GM23248 (cell line): ENCODE measurements at regions not wholly inside any gene's neighbourhood (a gene's known extent, or its start where the extent isn't known, plus 50 kb on each side); places are given as distances from the start of the nearest gene placed in this dataset.

Source experiments
- DNase-seq: peaks from one replicate; pipeline ENCODE4 v3.0.0-alpha.2; 2015
- H2AFZ ChIP-seq: fragments of 200-600 bp; sonication (generic); 2 replicates; pipeline ENCODE4 v1.6.1; 2016; ENCODE audit warnings: antibody characterized with exemption
- H3F3A ChIP-seq: fragments of 200-600 bp; sonication (generic); 2 replicates; pipeline ENCODE4 v1.6.1; 2016; ENCODE audit warnings: mild to moderate bottlenecking, antibody characterized with exemption, mixed run types; ENCODE audit not compliant: insufficient read depth
- H3K27ac ChIP-seq: fragments of 200-600 bp; sonication (generic); 2 replicates; pipeline ENCODE4 v1.5.1; 2016; ENCODE audit warnings: mild to moderate bottlenecking
- H3K27me3 ChIP-seq: fragments of 200-600 bp; sonication (generic); replicated peaks from 2 replicates; pipeline ENCODE4 v1.6.1; 2016; ENCODE audit warnings: mild to moderate bottlenecking; ENCODE audit not compliant: insufficient read depth
- H3K36me3 ChIP-seq: fragments of 200-600 bp; sonication (generic); 2 replicates; pipeline ENCODE4 v1.6.1; 2016; ENCODE audit warnings: low read depth, mild to moderate bottlenecking
- H3K4me1 ChIP-seq: fragments of 200-600 bp; sonication (generic); 2 replicates; pipeline ENCODE4 v1.6.1; 2016; ENCODE audit warnings: mild to moderate bottlenecking; ENCODE audit not compliant: insufficient read depth
- H3K4me2 ChIP-seq: fragments of 200-600 bp; sonication (generic); one replicate; pipeline ENCODE4 v1.6.1; 2016; ENCODE audit warnings: mild to moderate bottlenecking; ENCODE audit not compliant: unreplicated experiment
- H3K4me3 ChIP-seq: fragments of 200-600 bp; sonication (generic); 2 replicates; pipeline ENCODE4 v1.5.1; 2016; ENCODE audit warnings: mild to moderate bottlenecking
- H3K79me2 ChIP-seq: fragments of 200-600 bp; sonication (generic); 2 replicates; pipeline ENCODE4 v1.6.1; 2016; ENCODE audit warnings: mild to moderate bottlenecking; ENCODE audit not compliant: insufficient read depth
- H3K9ac ChIP-seq: fragments of 200-600 bp; sonication (generic); 2 replicates; pipeline ENCODE4 v1.6.1; 2016; ENCODE audit warnings: mild to moderate bottlenecking
- H3K9me2 ChIP-seq: fragments of 200-600 bp; sonication (generic); 2 replicates; pipeline ENCODE4 v1.6.1; 2016; ENCODE audit warnings: mixed run types, mild to moderate bottlenecking, moderate library complexity; ENCODE audit not compliant: insufficient read depth
- H3K9me3 ChIP-seq: fragments of 200-600 bp; sonication (generic); one replicate; pipeline ENCODE4 v1.6.1; 2017; ENCODE audit warnings: low read depth
- H4K20me1 ChIP-seq: fragments of 200-600 bp; sonication (generic); 2 replicates; pipeline ENCODE4 v1.6.0; 2016; ENCODE audit not compliant: insufficient read depth
- EZH2 ChIP-seq: fragments of 200-600 bp; sonication (generic); IDR thresholded peaks from 2 replicates; pipeline ENCODE4 v1.6.1; 2018; ENCODE audit warnings: antibody characterized with exemption, mild to moderate bottlenecking; ENCODE audit not compliant: insufficient read depth, poor library complexity, severe bottlenecking
- EZH2phosphoT487 ChIP-seq: fragments of 200-600 bp; sonication (generic); IDR thresholded peaks from 2 replicates; pipeline ENCODE4 v1.6.1; 2018; ENCODE audit warnings: antibody characterized with exemption, moderate library complexity, mild to moderate bottlenecking, low read depth; ENCODE audit not compliant: insufficient read depth
- WGBS, 2 experiments: methylation state at CpG; one replicate each; pipeline ENCODE4 v1.1.6; 2015 to 2017; ENCODE audit warnings: low lambda C conversion rate in 2 of 2, low coverage in 1 of 2; ENCODE audit errors: missing lambda C conversion rate in 2 of 2; 5-methylcytosine and 5-hydroxymethylcytosine counted together
- in situ Hi-C: fragments of 300-500 bp; cut with MboI; formaldehyde crosslinking; loops from 2 replicates; pipeline ENCODE4 v1.15.0; 2020

DNA sequence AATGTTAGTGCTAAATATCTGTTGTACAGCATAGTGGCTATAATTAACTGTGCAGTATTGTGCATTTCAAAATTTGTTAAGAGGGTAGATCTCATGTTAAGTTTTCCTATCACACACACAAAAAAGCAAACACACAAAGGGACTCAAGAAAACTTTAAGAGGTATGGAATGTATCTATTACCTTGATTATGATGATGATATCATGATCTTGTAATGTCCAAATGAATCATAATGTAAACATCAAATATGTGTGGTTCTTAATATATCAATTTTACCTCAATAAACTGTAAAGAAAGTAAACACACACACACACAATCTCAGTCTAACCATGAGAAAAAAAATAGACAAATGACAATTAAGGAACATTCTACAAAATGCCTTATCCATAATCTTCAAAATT is 934.6 kb downstream of the SLITRK1 start:
- Histone ChIP-seq H4K20me1 (no peaks in the 10 kb centered on the region), H3F3A (no peaks in the 10 kb centered on the region), H3K9me2 (no peaks in the 10 kb centered on the region), H3K27me3 (no peaks in the 10 kb centered on the region), H3K9me3 (no peaks in the 10 kb centered on the region), H3K4me3 (no peak overlapping the region), H3K4me1 (0 out of 2 replicates have a peak, but pooled peaks cover 9% of the 10 kb centered on the region), H3K4me2 (no peak overlapping the region), H3K27ac (no peak overlapping the region), H2AFZ (no peak overlapping the region; the same call in 1 of the 2 replicates), H3K36me3 (no peaks in the 10 kb centered on the region), H3K9ac (no peak overlapping the region), H3K79me2 (no peaks in the 10 kb centered on the region)
- in situ Hi-C loops: no loop called here
- TF ChIP-seq EZH2phosphoT487 (no peak), EZH2 (no peak)
- no peak for DNase-seq

DNA sequence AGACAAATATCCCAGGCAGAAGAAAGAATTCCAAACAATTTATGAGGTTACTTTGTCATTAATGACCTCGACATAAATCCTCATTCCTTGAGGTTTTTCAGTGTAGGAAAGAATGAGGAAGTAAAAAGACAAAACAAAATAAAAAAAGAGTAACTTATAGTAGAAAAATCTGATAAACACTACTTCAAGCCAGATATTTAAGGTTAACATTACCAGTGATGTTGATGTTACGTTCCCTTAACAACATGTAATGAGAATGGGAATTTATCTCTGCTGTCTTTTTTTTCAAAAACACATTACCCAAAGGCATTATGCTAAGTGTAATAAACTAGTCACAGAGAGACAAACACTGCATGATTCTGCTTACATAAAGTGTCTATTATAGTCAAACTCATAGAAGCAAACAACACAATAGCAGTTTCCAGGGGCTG is 935.1 kb downstream of the SLITRK1 start:
- Histone ChIP-seq H3K9me2 (no peaks in the 10 kb centered on the region), H3K4me3 (no peak overlapping the region), H3K9ac (no peak overlapping the region), H3K4me1 (0 out of 2 replicates have a peak, but pooled peaks cover 9% of the 10 kb centered on the region), H3F3A (no peaks in the 10 kb centered on the region), H3K27me3 (no peaks in the 10 kb centered on the region), H3K27ac (no peak overlapping the region), H4K20me1 (no peaks in the 10 kb centered on the region), H3K36me3 (no peaks in the 10 kb centered on the region), H3K4me2 (no peak overlapping the region), H2AFZ (no peak overlapping the region; the same call in 1 of the 2 replicates), H3K9me3 (no peaks in the 10 kb centered on the region), H3K79me2 (no peaks in the 10 kb centered on the region)
- DNase-seq: peak; percentile 12
- in situ Hi-C loops: no loop called here
- WGBS, 2 experiments: 80 to 89% methylated on average over 2 of the region's 2 CpGs
- no peak for TF ChIP-seq EZH2phosphoT487
- TF ChIP-seq EZH2: no peak

DNA sequence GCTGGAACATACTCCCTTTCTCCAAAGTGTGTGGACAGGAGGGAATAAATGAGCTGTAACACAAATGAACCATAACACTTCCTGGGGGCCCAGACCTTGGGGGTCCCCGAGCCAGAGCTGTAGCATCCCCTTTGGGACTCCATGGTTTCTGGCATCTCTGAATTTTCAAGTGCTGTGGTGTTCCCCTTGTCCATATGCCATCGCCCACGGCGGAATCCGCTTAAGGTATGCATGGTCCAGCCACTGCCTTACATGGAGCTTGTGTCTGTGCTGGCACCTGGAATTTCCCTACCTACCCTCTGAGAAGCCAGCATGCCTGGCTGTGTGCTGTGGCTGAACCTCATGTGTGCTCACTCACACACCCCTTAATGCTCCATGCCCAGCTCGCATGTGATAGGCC is 943.6 kb downstream of the SLITRK1 start:
- TF ChIP-seq EZH2phosphoT487 (no peak), EZH2 (no peak)
- Histone ChIP-seq H3K27ac (no peak overlapping the region), H3K4me1 (no peaks in the 10 kb centered on the region), H3K4me3 (no peak overlapping the region), H4K20me1 (no peaks in the 10 kb centered on the region), H3K27me3 (no peaks in the 10 kb centered on the region), H3K9me3 (no peaks in the 10 kb centered on the region), H3K9ac (no peak overlapping the region), H3K9me2 (no peaks in the 10 kb centered on the region), H3K79me2 (no peaks in the 10 kb centered on the region), H3F3A (no peaks in the 10 kb centered on the region), H3K4me2 (no peak overlapping the region), H3K36me3 (no peaks in the 10 kb centered on the region), H2AFZ (no peak overlapping the region)
- no peak for DNase-seq
- in situ Hi-C loops: no loop called here
- 80 to 83% methylated on average over 6 of the region's 6 CpGs for WGBS, 2 experiments

DNA sequence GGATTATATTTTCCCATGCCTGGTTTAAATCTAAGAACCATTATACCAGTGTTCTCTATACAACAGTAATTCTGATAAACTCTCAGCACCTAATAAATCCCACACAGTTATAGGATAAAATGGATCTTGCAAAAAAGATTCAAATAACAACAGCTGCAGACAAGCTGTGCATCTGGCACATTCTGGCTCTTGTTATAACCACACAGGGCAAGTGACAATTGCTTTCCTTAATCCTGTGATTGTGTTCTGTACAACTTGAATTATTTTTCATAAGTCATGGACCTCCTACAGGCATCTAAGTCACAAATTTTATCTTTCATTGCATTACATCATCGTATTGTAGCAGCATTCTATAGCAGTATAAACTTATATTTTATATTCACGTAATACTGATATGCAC is 948.3 kb downstream of the SLITRK1 start:
- Histone ChIP-seq H3K36me3 (no peaks in the 10 kb centered on the region), H3K9me2 (no peaks in the 10 kb centered on the region), H2AFZ (no peak overlapping the region), H3K4me1 (no peaks in the 10 kb centered on the region), H3K9ac (no peak overlapping the region), H3K4me2 (no peak overlapping the region), H3K9me3 (no peaks in the 10 kb centered on the region), H3K27me3 (no peaks in the 10 kb centered on the region), H4K20me1 (no peaks in the 10 kb centered on the region), H3K4me3 (no peak overlapping the region), H3K79me2 (no peaks in the 10 kb centered on the region), H3F3A (no peaks in the 10 kb centered on the region), H3K27ac (no peak overlapping the region)
- in situ Hi-C loops: no loop called here
- no peak for DNase-seq
- TF ChIP-seq EZH2phosphoT487: no peak
- no peak for TF ChIP-seq EZH2
- 33 to 41% methylated on average over 2 of the region's 2 CpGs for WGBS, 2 experiments

DNA sequence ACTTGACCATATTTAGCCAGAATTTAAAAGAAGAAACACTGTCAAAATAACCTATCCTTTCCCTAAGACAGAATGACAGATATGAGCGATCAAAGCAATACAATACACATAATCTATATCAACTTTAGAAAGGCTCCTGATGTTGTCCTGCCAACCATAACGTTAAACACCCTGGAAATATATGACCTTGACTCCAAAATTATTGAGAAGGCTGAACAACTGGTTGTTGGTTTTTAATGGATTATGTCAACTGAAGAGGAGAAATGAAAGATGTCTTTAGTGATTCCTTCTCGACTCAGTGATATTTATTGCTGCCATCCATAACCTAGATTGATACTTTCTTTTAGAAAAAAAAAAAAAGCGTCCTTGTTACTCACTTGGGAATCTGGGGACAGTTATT is 957.2 kb downstream of the SLITRK1 start:
- Histone ChIP-seq H3K36me3 (no peaks in the 10 kb centered on the region), H3F3A (no peaks in the 10 kb centered on the region), H4K20me1 (no peaks in the 10 kb centered on the region), H3K27ac (no peak overlapping the region), H3K79me2 (no peaks in the 10 kb centered on the region), H3K4me3 (no peak overlapping the region), H3K9me3 (no peaks in the 10 kb centered on the region), H2AFZ (0 out of 2 replicates have a peak overlapping the region, but pooled peaks have one; percentile 14), H3K9me2 (no peaks in the 10 kb centered on the region), H3K4me2 (no peak overlapping the region), H3K9ac (no peak overlapping the region), H3K27me3 (no peaks in the 10 kb centered on the region), H3K4me1 (no peaks in the 10 kb centered on the region)
- in situ Hi-C loops: no loop called here
- no peak for TF ChIP-seq EZH2phosphoT487
- TF ChIP-seq EZH2: no peak
- no peak for DNase-seq
- WGBS, 2 experiments: 29 to 33% methylated on average over 4 of the region's 4 CpGs
